Breast epithelium (tissue), 4 donors: ENCODE measurements at regions not wholly inside any gene's neighbourhood (a gene's known extent, or its start where the extent isn't known, plus 50 kb on each side); places are given as distances from the start of the nearest gene placed in this dataset.

Source experiments
- DNase-seq, 2 donors: peaks; one replicate each; pipeline ENCODE4 v3.0.0-alpha.2; 2019; ENCODE audit warnings: low spot score in 2 of 2
- H3K27ac ChIP-seq, 2 donors: fragments of 200-600 bp; sonication (generic) in 1 of 2; one replicate each; pipeline ENCODE4 v1.5.1; 2016 to 2019; ENCODE audit warnings: mild to moderate bottlenecking in 1 of 2
- H3K27me3 ChIP-seq, 2 donors: fragments of 200-600 bp; sonication (generic) in 1 of 2; one replicate each; pipeline versions ENCODE4 v1.5.1 to v1.6.0; 2017 to 2019; ENCODE audit warnings: control low read depth in 1 of 2, mild to moderate bottlenecking in 1 of 2
- H3K36me3 ChIP-seq: fragments of 200-600 bp; one replicate; pipeline ENCODE4 v1.5.1; 2019
- H3K4me1 ChIP-seq, 2 donors: fragments of 200-600 bp; sonication (generic); one replicate each; pipeline ENCODE4 v1.5.1; 2016 to 2019; ENCODE audit warnings: control low read depth in 1 of 2
- H3K4me3 ChIP-seq, 3 donors: fragments of 200-600 bp; sonication (generic); 1 replicate in 2 of 3; 2 replicates in 1 of 3; pipeline ENCODE4 v1.5.1; 2016 to 2019; ENCODE audit warnings: mild to moderate bottlenecking in 3 of 3, moderate library complexity in 2 of 3
- H3K9me3 ChIP-seq, 2 donors: fragments of 200-600 bp; sonication (generic) in 1 of 2; one replicate each; pipeline ENCODE4 v1.5.1; 2016 to 2019; ENCODE audit warnings: control low read depth in 1 of 2
- POLR2A ChIP-seq: fragments of 450-650 bp; IDR thresholded peaks from one replicate; pipeline ENCODE4 v1.6.1; 2016; ENCODE audit warnings: antibody characterized with exemption, mild to moderate bottlenecking, moderate library complexity
- POLR2AphosphoS5 ChIP-seq, 3 donors: sonication (generic); formaldehyde crosslinking; IDR thresholded peaks; one replicate each; pipeline ENCODE4 v1.6.1; 2017; ENCODE audit warnings: antibody characterized with exemption in 3 of 3
- intact Hi-C: fragments of 100-400 bp; cut with DNase I; formaldehyde crosslinking; loops from one replicate; pipeline ENCODE4 v1.15.1; 2023; ENCODE audit warnings: low total_unique reads
- TF ChIP-seq, protein P1 (sequence below), 3 donors: fragments of 450-650 bp; IDR thresholded peaks; one replicate each; pipeline ENCODE4 v1.5.1; 2016 to 2017; ENCODE audit warnings: antibody characterized with exemption in 3 of 3, mild to moderate bottlenecking in 3 of 3, moderate library complexity in 3 of 3

DNA sequence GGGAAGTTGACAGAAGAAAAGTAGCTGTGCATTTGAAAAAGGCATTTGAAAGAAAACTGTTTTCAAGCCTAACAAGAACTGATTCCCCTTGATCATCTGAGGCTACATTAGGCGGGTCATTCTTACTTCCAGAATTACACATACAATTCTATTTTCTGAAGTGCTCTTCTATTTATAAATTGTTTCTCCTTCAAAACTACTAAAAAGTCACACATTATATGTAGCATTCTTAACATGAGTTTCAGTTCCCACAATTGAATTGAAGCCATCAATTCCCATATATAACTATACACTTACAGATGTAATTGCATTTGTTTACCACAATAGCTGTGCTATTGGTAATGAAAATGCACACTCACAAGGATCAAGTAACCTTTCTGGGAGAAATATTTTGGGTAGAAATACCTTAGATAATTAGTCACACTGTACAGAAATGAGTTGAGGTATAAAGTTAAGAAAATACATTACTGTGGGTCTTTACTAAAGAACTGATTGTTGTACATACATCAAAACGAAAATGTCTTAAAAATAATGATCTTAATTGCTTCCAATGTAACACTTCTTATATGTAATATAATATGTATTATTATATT lies 1688.0 kb upstream of the AGA start:
- no peak overlapping the region for H3K4me3 ChIP-seq
- H3K27me3 ChIP-seq, result no peaks in the 10 kb centered on the region
- intact Hi-C loops, result no loop called here
- no peak overlapping the region for H3K27ac ChIP-seq
- DNase-seq, result no peak
- H3K4me1 ChIP-seq, result no peaks in the 10 kb centered on the region
- H3K36me3 ChIP-seq, result no peaks in the 10 kb centered on the region
- TF ChIP-seq, protein P1, sequence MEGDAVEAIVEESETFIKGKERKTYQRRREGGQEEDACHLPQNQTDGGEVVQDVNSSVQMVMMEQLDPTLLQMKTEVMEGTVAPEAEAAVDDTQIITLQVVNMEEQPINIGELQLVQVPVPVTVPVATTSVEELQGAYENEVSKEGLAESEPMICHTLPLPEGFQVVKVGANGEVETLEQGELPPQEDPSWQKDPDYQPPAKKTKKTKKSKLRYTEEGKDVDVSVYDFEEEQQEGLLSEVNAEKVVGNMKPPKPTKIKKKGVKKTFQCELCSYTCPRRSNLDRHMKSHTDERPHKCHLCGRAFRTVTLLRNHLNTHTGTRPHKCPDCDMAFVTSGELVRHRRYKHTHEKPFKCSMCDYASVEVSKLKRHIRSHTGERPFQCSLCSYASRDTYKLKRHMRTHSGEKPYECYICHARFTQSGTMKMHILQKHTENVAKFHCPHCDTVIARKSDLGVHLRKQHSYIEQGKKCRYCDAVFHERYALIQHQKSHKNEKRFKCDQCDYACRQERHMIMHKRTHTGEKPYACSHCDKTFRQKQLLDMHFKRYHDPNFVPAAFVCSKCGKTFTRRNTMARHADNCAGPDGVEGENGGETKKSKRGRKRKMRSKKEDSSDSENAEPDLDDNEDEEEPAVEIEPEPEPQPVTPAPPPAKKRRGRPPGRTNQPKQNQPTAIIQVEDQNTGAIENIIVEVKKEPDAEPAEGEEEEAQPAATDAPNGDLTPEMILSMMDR (IDR thresholded peaks at IDR 0.05), result no peak
- TF ChIP-seq POLR2AphosphoS5 (IDR thresholded peaks at IDR 0.05) (no peak), POLR2A (no peak)
- no peaks in the 10 kb centered on the region for H3K9me3 ChIP-seq

DNA sequence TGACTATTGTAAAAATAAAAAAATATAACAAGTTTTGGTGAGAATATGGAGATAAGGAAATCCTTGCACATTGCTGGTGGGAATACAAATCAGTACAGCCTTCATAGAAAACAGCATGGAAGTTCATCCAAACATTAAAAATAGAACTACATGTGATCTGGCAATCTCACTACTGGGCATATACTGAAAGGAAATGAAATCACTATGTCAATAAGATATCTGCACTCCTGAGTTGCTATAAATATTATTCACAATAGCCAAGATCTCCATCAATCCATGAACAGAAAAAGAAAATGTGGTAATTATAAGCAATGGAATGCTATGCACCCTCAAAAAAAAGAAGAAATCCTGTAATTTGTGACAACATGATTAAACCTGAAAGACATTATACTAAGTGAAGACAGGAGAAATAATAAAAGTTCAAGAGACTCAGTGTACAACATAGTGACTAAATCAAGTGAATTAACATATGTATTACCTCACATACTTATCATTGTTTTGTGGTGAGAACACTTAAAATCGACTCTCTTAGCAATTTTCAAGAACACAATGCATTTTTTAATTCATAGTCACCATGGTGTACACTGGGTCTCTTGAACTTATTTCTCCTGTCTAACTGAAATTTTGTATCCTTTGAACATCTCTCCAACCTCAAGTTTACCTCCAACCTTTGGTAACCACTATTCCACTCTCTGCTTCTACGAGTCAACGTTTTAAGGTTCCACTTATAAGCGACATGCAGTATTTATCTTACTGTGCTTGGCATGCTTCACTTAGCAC lies 1703.7 kb upstream of the AGA start:
- Histone ChIP-seq H3K4me1 (no peaks in the 10 kb centered on the region), H3K9me3 (no peaks in the 10 kb centered on the region), H3K36me3 (no peaks in the 10 kb centered on the region), H3K4me3 (no peak overlapping the region), H3K27ac (no peak overlapping the region), H3K27me3 (no peaks in the 10 kb centered on the region)
- TF ChIP-seq, protein P1 (IDR thresholded peaks at IDR 0.05), result no peak
- TF ChIP-seq POLR2A, result no peak
- TF ChIP-seq POLR2AphosphoS5 (IDR thresholded peaks at IDR 0.05), result no peak
- no peak for DNase-seq
- intact Hi-C loops, result no loop called here

DNA sequence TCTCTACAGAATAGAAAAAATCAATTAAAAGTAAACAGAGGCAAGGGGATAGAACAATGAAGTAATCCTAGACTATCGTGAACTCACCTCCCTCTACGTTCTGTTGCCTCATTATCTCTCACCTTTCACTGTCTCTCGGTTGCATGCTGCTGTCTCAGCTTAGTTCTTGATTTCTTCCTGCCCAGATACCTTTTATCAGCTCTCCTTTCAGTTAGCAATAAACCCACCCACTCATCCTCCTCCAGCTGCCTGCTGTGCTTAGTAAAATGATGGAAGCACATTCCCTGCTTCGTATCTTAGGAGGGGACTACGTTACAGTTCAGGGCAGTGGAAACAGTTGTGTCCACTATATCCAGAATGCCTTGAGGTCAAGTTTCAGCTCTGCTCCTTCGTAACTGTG lies 1709.5 kb upstream of the AGA start:
- H3K4me1 ChIP-seq, result no peaks in the 10 kb centered on the region
- H3K27me3 ChIP-seq, result no peaks in the 10 kb centered on the region
- H3K4me3 ChIP-seq, result no peak overlapping the region
- H3K36me3 ChIP-seq, result no peaks in the 10 kb centered on the region
- H3K27ac ChIP-seq, result no peak overlapping the region
- intact Hi-C loops, result no loop called here
- no peaks in the 10 kb centered on the region for H3K9me3 ChIP-seq
- DNase-seq, result no peak
- TF ChIP-seq, protein P1 (IDR thresholded peaks at IDR 0.05), result no peak
- TF ChIP-seq POLR2AphosphoS5 (IDR thresholded peaks at IDR 0.05) (no peak), POLR2A (no peak)

DNA sequence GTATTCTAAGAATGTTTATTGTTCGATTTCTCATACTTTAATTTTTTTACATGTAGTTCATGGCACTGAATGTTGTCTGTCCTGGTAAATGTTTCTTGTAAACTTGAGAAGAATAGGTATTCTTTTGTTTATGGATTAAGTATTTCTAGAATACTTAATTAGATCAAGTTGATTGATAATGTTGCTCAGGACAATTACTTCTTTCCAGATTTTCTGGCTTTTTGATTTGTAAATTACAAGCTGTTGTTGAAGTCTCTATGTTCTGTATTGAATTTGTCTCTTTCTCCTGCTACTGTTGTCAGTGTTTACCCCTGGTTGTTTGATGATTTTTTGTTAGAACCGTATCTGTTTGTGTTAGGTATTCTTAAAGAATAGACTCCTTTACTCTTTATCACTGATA lies 1720.9 kb upstream of the AGA start:
- TF ChIP-seq, protein P1 (IDR thresholded peaks at IDR 0.05), result no peak
- no peak for TF ChIP-seq POLR2A
- no peak for TF ChIP-seq POLR2AphosphoS5 (IDR thresholded peaks at IDR 0.05)
- H3K4me1 ChIP-seq, result no peaks in the 10 kb centered on the region
- intact Hi-C loops, result no loop called here
- no peak overlapping the region for H3K4me3 ChIP-seq
- H3K27ac ChIP-seq, result no peak overlapping the region
- no peaks in the 10 kb centered on the region for H3K27me3 ChIP-seq
- no peak for DNase-seq
- H3K36me3 ChIP-seq, result no peaks in the 10 kb centered on the region
- H3K9me3 ChIP-seq, result no peaks in the 10 kb centered on the region

DNA sequence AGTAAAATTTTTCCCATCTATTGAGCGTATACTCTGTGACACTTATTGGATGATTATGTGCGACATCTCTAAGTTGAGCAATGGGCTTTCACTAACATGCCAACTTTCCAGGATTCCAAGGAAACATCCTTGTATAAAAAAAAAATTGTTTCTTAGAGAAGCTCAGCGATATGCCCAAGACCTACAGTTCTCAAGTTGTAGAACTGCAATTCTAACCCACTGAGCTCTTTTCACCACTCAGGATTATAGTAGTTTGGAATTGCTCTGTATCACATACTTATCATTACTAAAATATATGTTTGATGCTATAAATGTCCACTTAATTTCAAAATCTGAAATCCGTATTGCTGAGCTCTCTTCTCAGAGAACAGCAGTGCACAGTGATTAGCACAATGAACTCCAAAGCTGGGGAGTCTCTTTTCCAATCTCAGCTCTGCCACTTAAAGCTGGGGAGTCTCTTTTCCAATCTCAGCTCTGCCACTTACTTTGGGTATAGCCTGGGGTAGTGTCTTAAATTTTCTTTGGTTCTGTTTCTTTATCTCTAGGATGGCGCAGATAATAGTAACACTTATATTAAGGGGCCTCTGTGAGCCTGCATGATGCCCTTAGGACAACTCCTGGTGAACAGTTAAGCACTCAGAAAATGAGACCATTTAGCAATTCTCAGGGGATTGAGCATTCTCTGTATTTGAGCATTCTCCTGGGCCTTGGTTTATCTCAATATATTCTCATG lies 1722.2 kb upstream of the AGA start:
- intact Hi-C loops, result no loop called here
- TF ChIP-seq POLR2A, result no peak
- no peaks in the 10 kb centered on the region for H3K27me3 ChIP-seq
- no peaks in the 10 kb centered on the region for H3K4me1 ChIP-seq
- H3K36me3 ChIP-seq, result no peaks in the 10 kb centered on the region
- H3K4me3 ChIP-seq, result no peak overlapping the region
- no peak overlapping the region for H3K27ac ChIP-seq
- DNase-seq, result no peak
- no peaks in the 10 kb centered on the region for H3K9me3 ChIP-seq
